CD4-positive, alpha-beta T cell treated with Interleukin-4 for 1 hour (primary cell): ENCODE measurements at regions not wholly inside any gene's neighbourhood (a gene's known extent, or its start where the extent isn't known, plus 50 kb on each side); places are given as distances from the start of the nearest gene placed in this dataset.
"Not testable (repeated sequence)": the region's sequence is repeated elsewhere in the genome, so short reads cannot be mapped to it uniquely, and the experiment has no call there.

Source experiments
- DNase-seq, 2 donors: peaks; one replicate each; pipeline ENCODE4 v3.0.0-alpha.2; 2020 to 2022

DNA sequence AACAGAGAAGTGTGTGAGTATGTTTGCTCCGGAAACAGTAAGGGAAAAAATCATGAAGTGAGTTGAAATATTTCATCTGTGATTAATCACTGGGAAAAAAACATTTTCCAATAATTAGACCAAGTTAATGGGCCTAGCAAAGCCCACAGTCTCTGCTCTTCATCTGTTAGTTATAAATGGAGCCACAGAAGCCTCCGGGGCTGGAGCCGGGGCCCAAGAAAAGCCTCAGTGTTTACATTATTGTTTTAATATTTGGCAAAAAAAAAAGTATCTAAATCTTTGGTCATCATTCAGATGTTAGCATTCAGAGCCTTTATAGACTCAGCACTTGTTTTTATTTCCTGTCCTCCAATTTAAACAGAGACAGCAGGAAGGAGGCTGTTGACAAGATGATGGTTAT lies 115.0 kb downstream of the UBE2U start:
- DNase-seq = no peak

GRCh38 chr1:64320007-64320406 lies 116.6 kb downstream of the UBE2U start:
- DNase-seq = no peak

- peak in 1 of 2 donors; percentile 11 for DNase-seq
These were observed 117.0 kb downstream of the UBE2U start for GRCh38 chr1:64320470-64320869.

DNA sequence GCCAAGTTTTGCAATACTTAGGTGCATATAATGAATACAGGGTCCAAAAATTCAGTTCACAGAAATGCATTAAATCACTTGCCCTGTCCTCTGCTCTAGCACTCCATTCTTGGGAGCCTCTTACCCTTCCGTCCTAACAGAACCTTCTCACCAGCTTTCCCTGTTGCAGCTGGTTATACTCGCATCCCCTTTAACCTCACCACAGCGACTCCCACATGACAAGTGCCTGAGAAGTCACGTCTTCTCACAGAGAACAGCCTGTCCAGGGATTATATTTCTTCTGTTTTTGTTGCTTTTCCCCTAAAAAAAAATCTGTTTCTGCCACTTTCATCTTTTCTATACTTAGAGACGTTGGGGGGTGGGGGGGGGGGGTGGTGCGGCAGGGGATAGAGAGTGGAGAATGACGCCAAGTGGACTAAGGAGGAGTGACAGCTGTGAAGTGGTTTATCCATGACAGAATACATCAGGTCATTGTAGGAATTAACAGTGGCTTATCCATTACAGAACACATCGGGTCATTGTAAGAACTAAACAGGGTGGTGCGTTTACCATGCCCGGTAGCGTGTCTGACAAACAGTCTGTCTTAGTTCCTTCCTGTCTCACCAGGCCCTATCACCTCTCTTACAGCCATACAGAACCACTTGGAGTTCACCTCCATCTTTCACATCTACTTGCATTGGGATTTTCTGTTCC lies 117.6 kb downstream of the UBE2U start:
- no peak for DNase-seq

GRCh38 chr1:64323054-64323453 lies 119.6 kb downstream of the UBE2U start:
- no peak for DNase-seq

- DNase-seq = no peak
These were observed 120.5 kb downstream of the UBE2U start for GRCh38 chr1:64323882-64324281.

GRCh38 chr1:64325856-64326255 lies 122.4 kb downstream of the UBE2U start:
- no peak for DNase-seq

- no peak for DNase-seq
These were observed 123.7 kb downstream of the UBE2U start for GRCh38 chr1:64327119-64327518.

- DNase-seq = no peak
These were observed 124.8 kb downstream of the UBE2U start for GRCh38 chr1:64328193-64328592.

- no peak for DNase-seq
These were observed 127.4 kb downstream of the UBE2U start for GRCh38 chr1:64330839-64331238.

GRCh38 chr1:64335636-64336035 lies 132.2 kb downstream of the UBE2U start:
- no peak for DNase-seq

- no peak for DNase-seq
These were observed 132.5 kb upstream of the CACHD1 start for GRCh38 chr1:64337475-64337874.

GRCh38 chr1:64337926-64338325 lies 132.0 kb upstream of the CACHD1 start:
- no peak for DNase-seq

DNA sequence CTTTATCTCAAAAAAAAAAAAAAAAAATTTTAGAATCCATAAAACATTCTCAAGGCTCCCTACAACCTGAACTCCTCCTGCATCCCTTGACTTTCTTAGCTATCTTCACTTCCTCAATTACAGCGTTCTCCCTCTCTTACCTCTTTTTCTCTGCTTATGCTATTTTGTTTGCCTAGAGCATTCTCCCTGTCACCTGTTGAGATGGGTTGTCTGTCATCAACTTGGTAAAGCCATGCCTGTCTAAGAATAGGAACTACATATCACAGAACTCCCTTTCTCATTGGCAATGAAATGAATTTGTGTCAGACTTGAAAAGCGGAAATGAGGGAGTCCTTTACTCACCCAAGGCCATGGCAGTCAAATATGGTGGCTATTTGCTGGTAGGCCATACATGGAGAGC lies 129.6 kb upstream of the CACHD1 start:
- DNase-seq = no peak

DNA sequence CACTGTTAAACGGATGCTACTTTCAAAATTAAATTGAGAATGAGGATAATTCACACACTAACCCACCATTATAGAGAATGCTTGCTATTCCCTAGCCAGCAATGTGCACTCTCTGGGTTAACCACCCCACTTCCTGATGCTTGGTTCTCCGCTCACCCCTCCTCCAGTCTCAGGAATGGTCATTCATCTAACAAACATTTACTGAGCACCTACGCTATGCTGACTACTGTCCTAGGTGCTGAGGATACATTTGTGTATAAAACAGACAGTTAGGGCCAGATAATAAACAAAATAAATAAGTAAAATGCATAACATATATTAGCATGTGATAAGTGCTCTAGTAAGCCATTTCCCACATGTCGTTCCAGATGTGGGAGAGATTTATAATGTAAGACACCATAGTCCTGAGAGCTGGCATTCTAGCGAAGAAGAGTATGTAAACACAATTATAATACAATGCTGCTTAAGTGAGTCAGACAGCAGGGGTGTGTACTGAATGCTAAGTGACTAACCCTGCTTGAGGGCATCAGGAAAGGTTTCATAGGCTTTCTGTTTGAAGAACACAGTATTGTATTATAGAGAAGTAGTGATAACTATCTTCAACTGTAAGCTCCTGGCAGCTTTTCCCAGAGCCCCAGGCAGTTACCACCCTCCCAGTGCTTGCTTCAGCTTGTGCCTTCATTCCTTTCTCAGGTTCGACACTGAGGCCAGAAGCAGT lies 126.7 kb upstream of the CACHD1 start:
- DNase-seq = no peak

GRCh38 chr1:64343823-64344190 lies 126.1 kb upstream of the CACHD1 start:
- DNase-seq = no peak

GRCh38 chr1:64348270-64348960 lies 121.5 kb upstream of the CACHD1 start:
- DNase-seq = no peak

GRCh38 chr1:64348961-64349648 lies 120.8 kb upstream of the CACHD1 start:
- DNase-seq = no peak

- DNase-seq = not testable (repeated sequence)
These were observed 114.4 kb upstream of the CACHD1 start for GRCh38 chr1:64355534-64355933.

- DNase-seq = no peak
These were observed 113.2 kb upstream of the CACHD1 start for GRCh38 chr1:64356636-64357256.

DNA sequence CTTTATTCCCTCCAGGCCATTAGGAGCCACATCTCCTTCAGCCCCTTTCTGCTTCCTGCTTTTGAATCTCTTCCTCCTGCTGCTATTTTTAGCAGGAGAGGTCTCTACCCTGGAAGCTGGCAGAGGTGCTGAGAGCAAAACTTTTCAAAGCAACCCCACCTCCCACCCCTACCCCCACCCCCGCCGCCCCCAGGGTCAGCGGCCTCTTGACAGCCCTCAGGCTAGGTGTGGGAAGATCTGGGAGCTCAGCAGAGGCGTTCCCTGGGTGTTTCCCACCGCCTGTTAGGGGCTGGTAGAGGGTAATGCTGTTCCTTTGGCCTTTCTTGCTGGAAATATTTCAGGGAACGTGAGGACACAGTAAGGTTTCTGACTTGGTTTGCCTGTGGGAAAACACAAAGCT lies 112.5 kb upstream of the CACHD1 start:
- no peak for DNase-seq

DNA sequence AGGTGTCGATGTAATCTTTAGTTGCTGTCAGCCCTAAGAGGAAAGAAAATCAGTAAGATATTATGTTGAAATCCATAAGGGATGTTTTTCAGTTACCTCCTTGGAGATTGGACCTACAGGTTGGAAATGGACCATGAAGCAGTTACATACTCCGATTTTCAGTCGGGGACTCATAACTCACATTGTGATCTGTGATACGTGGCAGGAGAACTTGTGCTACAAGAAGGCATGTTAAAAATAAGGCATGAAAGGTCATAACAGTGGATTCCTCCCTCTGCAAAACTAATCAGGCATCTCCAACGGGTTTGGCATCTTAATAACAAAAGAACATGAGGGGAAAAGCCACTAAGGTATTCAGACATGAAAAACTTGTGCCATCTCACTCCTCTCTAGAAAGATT lies 111.2 kb upstream of the CACHD1 start:
- no peak for DNase-seq

DNA sequence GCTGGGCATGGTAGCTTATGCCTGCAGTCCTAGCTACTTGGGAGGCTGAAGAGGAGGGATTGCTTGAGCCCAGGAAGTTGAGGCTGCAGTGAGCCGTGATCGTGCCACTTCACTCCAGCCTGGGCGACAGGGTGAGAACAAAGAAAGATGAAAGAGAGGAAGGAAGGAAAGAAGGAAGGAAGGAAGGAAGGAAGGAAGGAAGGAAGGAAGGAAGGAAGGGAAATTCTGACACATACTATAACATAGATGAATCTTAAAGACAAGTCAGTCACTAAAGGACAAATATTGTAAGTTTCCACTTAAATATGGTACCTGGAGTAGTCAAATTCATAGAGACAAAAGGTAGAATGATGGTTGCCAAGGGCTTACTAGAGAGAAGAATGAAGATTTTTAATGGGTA lies 108.0 kb upstream of the CACHD1 start:
- DNase-seq = no peak
